Esophagus muscularis mucosa (tissue), 3 donors: ENCODE measurements at regions not wholly inside any gene's neighbourhood (a gene's known extent, or its start where the extent isn't known, plus 50 kb on each side); places are given as distances from the start of the nearest gene placed in this dataset.

Experiments used
- POLR2AphosphoS5 ChIP-seq, 2 donors: sonication (generic); formaldehyde crosslinking; IDR thresholded peaks; one replicate each; pipeline ENCODE4 v1.6.1; 2017; ENCODE audit warnings: antibody characterized with exemption in 2 of 2
- TF ChIP-seq, protein P1 (sequence below), 3 experiments: fragments of 200-600 bp in 2 of 3; fragments of 450-650 bp in 1 of 3; sonication (generic) in 2 of 3; IDR thresholded peaks; one replicate each; pipeline ENCODE4 v1.5.1; 2017 to 2019; ENCODE audit warnings: antibody characterized with exemption in 3 of 3, mild to moderate bottlenecking in 2 of 3, moderate library complexity in 1 of 3

DNA sequence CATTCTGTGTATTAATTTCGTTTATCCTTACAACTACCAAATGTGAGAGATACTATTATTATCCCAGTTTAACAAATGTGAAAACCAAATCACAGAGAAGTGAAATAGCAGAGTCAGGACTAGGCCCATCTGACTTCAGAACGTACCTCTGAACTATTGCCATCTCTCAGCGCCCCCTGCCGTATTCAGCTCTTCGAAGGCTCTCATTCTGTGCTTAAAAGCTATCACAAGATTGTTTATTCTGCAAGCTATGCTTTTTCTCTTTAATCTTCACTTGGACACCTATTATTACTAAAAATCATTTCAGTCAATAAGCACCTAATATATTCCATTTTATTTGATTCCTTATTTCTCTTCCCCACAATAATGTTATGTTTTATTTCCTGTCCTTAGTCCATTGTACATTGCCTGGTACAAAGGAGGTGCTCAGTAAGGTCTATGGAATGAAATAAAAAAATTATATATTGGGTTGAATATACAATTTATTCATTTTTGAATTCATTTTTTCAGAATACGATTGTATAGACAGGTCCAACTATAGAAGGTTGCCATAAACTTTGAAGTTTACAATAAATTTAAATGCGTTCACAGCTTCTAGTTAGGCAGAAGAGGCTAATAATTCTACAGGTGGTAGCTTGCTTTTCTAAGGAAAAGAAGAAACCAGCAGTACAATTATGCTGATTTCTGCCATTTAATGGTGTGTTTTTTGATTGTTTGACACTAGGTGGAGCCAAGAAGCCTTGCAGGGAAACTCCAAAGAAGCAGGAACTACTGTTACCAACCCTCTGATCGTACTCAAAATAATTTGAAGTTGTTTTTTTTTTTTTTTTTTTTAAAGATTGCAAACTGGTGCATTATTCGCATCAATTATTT lies 202.2 kb upstream of the DMRTA1 start:
- TF ChIP-seq, protein P1, sequence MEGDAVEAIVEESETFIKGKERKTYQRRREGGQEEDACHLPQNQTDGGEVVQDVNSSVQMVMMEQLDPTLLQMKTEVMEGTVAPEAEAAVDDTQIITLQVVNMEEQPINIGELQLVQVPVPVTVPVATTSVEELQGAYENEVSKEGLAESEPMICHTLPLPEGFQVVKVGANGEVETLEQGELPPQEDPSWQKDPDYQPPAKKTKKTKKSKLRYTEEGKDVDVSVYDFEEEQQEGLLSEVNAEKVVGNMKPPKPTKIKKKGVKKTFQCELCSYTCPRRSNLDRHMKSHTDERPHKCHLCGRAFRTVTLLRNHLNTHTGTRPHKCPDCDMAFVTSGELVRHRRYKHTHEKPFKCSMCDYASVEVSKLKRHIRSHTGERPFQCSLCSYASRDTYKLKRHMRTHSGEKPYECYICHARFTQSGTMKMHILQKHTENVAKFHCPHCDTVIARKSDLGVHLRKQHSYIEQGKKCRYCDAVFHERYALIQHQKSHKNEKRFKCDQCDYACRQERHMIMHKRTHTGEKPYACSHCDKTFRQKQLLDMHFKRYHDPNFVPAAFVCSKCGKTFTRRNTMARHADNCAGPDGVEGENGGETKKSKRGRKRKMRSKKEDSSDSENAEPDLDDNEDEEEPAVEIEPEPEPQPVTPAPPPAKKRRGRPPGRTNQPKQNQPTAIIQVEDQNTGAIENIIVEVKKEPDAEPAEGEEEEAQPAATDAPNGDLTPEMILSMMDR (IDR thresholded peaks at IDR 0.05): peak in 2 of 3 experiments; percentile 22 to 39
- no peak for TF ChIP-seq POLR2AphosphoS5 (IDR thresholded peaks at IDR 0.05)
